HG03575 (cell line): ENCODE measurements at regions not wholly inside any gene's neighbourhood (a gene's known extent, or its start where the extent isn't known, plus 50 kb on each side); places are given as distances from the start of the nearest gene placed in this dataset.

ENCODE experiments used
- ATAC-seq: cut with Tn5 transposase; IDR thresholded peaks from one replicate; pipeline ENCODE4 v1.9.1; 2021; ENCODE audit not compliant: unreplicated experiment, insufficient number of reproducible peaks, low FRiP score; ENCODE audit errors: extremely low read depth

GRCh38 chr9:108367188-108367587 lies 488.6 kb downstream of the ACTL7B start:
- no peak for ATAC-seq

- no peak for ATAC-seq
Observed at GRCh38 chr9:108363311-108363710, 492.5 kb downstream of the ACTL7B start.

GRCh38 chr9:108360304-108360703 lies 495.5 kb downstream of the ACTL7B start:
- no peak for ATAC-seq

GRCh38 chr9:108356806-108357205 lies 499.0 kb downstream of the ACTL7B start:
- no peak for ATAC-seq

- ATAC-seq, result no peak
Observed at GRCh38 chr9:108351571-108351970, 504.2 kb downstream of the ACTL7B start.

- no peak for ATAC-seq
Observed at GRCh38 chr9:108347463-108348188, 508.2 kb downstream of the ACTL7B start.

- ATAC-seq, result no peak
Observed at GRCh38 chr9:108345826-108346225, 510.0 kb downstream of the ACTL7B start.

GRCh38 chr9:108339251-108339650 lies 516.5 kb downstream of the ACTL7B start:
- ATAC-seq, result no peak

GRCh38 chr9:108336575-108336974 lies 519.2 kb downstream of the ACTL7B start:
- ATAC-seq, result no peak

GRCh38 chr9:108333530-108333983 lies 522.2 kb downstream of the ACTL7B start:
- no peak for ATAC-seq

GRCh38 chr9:108331596-108331995 lies 524.2 kb downstream of the ACTL7B start:
- ATAC-seq, result no peak

- no peak for ATAC-seq
Observed at GRCh38 chr9:108325406-108325805, 530.4 kb downstream of the ACTL7B start.

GRCh38 chr9:108323615-108324014 lies 532.2 kb downstream of the ACTL7B start:
- ATAC-seq, result no peak

GRCh38 chr9:108322326-108323098 lies 533.3 kb downstream of the ACTL7B start:
- no peak for ATAC-seq

- no peak for ATAC-seq
Observed at GRCh38 chr9:108316630-108317029, 539.2 kb downstream of the ACTL7B start.

GRCh38 chr9:108316066-108316465 lies 539.7 kb downstream of the ACTL7B start:
- no peak for ATAC-seq

GRCh38 chr9:108311745-108312144 lies 544.0 kb downstream of the ACTL7B start:
- ATAC-seq, result no peak

GRCh38 chr9:108310202-108310601 lies 545.6 kb downstream of the ACTL7B start:
- ATAC-seq, result no peak

GRCh38 chr9:108300306-108301287 lies 555.2 kb downstream of the ACTL7B start:
- no peak for ATAC-seq
